NCI-H2171 (cell line): ENCODE measurements at regions not wholly inside any gene's neighbourhood (a gene's known extent, or its start where the extent isn't known, plus 50 kb on each side); places are given as distances from the start of the nearest gene placed in this dataset.
A peak's percentile ranks its signal among the peaks of the same experiment; 100 is the strongest.

ENCODE experiments used
- DNase-seq: peaks from one replicate; lab custom pipeline; 2025; lab: John Stamatoyannopoulos, UW

DNA sequence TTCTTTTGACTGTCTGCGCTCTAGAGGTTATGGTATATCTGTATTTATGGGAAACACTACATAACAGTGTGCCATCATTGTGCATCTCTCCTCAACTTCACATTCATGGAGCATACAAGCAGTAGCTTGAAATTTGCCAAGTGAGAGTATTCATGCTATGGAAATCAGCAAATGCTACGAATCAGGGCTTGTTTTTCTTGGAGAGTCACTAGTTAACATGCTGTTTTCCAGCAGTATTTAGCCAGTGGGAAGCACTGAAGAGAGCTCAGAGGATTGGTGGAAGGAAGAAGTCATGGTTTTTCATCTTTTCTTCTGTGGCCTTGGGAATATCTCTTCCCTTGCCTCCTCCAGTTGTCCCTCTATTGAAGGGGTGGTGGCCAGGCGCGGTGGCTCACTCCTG, 303.0 kb downstream of the PSAT1 start:
- DNase-seq = no peak

DNA sequence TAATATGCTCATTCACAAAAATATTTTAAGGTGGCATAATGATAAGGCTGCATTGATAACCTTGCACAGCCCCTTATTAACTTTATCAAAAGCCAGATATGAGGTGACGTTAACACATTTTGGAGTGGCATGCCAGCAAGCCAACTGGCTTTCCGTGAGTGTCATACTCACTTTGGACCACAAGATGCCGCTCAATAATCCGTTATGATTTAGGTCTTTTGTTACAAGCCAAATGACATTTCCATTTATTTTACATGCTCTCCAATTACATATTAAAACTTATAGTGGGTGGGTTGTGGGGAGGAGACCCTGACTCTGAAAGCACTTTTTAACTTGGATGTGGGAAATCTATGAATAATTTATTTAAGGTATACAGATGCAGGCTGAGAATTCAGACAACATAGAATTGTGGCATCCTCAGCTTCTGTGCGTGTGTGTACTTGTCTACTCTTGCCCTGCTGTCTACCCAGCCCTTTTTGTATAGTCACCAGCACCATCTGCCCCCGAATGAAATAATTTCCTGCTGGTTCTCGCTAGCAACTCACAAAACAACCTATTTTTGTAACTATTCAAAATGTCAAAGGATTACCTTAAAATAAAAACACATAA, 305.1 kb downstream of the PSAT1 start:
- DNase-seq = peak; percentile 80

DNA sequence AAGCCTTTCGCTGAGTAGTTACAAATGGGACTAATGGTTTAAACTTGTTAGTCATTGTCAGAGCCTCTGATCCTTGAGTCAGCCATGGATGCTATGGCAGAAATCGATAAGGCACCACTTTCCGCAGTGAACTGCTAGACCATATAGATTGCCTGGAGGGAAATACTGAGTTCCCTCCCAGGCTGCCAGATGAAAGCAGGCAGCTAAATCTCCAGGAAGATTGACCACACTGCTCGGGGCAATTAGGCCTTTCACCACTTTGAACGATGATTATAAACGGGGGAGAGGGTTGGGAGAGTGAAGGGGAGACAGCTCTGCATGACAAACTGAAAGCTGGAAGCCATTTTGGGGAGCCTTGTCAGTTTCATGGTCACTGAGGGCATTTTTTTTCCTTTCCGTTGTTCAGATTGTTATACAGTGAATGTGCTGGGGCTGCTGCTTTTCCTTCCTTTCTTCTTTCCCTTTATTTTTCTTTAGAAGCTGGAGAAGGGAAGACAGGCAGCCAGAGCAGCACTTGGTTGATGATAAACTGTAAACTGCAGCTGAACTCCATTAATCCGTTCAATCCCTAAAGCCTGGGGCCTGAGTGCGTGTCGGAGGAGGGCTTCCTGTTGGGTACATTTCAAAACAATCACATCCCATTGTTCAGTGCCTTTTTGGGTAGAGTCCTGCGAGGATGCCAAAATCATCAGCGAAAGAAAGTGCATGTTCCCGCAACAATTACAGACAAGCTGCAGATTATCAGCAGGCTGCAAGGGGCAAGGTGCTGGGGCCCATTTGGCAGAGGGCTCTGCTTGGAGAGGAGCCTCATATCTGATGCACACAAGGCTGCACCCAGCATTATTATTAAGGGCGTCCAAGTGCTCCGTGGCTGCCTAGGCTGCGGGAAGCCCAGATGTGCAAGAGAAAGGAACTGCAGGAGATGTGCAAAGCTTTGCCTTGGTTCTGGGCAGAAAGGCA, 308.4 kb downstream of the PSAT1 start:
- DNase-seq = no peak

DNA sequence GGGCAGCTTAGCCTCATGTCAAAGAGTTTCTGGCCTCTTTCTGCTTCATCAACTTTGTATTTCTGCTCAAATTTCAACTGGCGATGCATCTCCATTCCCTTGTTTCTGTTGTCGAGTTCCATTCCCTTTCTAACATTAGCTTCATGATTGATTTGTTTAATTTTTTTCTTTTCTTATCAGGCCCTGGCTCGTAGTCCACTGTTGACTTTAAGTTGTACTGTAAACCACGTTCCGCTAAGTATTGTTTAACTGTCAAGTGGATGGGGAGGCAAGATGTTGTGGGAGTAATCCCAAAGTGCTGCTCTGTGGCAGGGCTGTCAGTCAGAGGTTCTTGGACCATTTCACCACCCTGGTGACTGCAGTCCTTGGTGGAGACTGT, 309.1 kb downstream of the PSAT1 start:
- DNase-seq = no peak

DNA sequence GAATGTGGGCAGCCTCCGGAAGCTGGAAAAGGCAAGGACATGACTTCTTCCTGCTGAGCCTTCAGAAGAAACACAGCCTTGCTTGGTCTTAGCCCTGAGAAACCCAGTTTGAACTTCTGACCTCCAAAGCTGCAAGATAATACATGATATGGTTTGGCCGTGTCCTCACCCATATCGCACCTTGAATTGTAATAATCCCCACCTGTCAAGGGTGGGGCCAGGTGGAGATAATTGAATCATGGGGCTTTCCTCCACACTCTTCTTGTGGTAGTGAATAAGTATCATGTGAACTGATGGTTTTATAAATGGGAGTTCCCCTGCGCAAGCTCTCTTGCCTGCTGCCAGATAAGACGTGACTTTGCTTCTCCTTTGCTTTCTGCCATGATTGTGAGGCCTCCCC, 310.9 kb downstream of the PSAT1 start:
- DNase-seq = no peak

DNA sequence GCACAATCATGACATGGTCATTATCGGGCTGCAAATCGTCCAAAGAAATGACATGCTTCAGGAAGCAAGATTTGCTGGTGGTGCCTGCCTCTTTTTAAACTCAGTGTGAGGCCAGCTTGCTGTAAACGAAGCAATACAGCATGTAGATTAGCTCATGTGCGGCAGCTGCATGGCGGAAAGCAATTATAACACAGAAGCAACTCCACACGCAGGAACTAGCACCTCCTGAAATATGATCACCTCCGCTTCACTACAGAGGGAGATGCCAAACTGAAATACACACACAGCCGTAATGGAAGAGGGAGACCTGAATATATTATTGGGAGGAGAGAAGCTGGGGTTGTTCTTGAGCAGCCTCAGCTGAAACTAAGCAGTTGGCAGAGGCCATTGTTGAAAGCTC, 312.5 kb downstream of the PSAT1 start:
- peak; percentile 78 for DNase-seq

DNA sequence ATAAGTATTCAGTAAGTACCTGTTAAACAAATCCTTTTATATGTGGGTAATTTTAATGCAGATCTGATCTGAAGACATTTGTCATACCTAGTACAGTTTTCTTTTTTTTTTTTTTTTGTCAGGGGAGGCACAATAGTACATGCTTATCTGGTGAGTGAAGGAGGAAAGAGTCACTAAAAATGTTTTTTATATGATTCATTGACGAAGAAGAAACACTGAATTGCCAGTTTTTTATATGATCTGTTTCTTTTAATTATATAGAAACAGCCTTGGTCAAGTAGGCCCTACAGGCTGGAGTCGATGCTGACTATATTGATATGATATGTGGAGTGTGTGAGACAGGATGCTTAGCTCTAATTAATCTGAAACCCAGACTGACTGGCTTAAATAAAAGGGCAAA, 315.2 kb downstream of the PSAT1 start:
- DNase-seq = no peak

DNA sequence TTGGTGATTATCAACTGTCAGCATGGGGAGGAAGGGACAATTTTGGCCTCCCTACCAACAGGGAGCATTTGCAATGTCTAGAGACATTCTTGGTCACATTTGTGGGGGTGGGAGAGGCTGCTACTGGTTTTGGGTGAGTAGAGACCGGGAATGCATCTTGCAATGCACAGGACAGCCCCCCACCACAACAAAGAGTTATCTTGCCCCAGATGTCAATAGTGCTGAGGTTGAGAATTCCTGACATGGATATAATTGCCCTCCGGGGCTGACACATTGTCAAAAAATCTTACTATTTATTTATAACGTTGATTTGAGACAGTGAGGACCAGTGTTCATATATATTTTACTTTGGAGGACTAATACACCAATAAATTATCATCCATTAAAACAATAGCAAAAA, 316.1 kb downstream of the PSAT1 start:
- DNase-seq = no peak

DNA sequence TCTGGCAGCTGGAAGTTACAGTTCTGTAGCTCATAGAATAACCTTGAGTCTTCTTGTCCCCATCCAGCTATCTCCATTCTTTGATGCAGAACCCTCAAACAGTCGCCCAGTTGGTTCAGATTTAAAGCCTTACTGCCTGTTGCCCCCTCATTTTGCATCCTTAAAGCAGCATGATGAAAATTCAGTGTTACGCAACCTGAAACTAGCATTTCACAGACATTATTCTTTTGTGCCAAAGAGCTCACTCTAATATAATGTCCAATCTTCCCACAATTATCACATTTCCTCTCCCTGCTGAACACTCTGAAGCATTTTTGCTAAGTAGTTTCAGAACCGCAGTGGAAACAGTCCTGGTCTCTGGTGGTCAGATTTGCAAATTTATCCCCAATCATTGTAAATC, 318.0 kb downstream of the PSAT1 start:
- no peak for DNase-seq

DNA sequence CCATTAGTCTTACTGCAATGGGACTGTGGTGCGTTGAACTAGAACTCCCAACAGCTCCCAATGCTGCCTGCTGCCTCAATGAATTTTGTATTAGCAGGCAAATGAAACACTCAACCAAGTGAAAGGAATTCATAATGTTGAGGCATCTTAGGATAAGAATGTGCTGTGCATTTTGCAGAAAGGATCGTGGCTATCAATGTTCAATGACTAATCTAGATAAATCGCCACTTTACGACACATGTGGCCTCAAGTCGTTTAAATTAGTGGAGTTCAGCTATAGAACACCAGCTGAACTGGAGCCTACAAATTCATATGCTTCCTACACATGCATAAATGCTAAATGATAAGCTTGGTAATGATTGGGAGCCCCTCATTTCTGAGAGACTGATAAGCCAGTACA, 318.4 kb downstream of the PSAT1 start:
- DNase-seq = no peak

DNA sequence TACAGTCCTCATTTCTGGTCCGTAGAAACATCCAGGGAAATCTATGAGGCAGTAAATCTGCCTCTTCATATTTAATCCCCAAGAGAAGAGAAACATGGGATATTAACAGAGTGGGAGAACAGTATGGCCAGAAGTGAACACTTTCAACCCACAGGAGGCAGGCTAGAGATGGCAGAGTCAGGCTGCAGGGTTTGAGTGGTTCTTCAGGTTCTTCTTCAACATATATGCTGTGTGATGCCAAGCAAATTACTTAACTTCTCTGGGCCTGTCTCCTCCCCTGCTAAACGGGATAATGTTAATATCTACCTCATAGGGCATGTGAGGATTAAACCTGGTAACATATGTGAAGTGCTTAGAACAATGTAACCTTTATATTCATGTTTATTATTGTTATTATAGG, 321.8 kb downstream of the PSAT1 start:
- no peak for DNase-seq

DNA sequence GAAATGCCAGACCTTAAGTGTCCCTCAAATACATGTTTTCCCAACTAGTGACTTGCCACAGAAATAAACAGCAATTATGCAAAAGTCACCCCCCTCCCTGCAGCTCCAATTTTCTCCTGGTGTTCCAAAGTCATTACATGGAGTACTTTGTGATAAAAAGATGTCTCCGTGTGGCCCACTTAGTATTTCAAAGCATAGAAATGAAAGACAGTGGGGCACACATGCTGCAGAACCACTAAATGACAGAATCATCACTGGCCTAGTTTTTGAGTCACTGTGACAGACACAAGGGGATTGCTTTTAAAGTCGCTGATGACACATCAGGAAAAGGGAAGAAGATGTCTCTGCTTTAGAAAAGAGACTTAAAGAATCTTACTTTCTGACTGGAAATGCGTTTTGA, 323.4 kb downstream of the PSAT1 start:
- no peak for DNase-seq

DNA sequence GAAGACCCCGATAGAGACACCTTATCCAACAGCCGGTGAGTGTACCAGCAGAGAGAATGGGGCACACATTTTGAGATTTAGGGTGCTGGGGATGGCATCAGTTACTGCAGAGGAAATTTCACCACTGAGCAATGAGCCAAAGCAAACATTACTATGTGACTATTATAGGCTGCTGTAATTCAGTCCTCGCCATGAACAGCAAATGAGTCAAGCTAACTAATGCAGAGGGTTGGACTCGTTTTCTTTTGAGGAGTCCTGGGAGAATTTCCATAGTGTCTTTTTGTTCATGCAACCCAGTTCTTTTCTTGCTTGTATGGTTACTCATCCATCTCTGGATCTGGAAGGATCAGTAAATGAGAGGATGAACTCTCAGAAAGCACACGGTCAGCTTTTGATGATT, 323.8 kb downstream of the PSAT1 start:
- DNase-seq = no peak

DNA sequence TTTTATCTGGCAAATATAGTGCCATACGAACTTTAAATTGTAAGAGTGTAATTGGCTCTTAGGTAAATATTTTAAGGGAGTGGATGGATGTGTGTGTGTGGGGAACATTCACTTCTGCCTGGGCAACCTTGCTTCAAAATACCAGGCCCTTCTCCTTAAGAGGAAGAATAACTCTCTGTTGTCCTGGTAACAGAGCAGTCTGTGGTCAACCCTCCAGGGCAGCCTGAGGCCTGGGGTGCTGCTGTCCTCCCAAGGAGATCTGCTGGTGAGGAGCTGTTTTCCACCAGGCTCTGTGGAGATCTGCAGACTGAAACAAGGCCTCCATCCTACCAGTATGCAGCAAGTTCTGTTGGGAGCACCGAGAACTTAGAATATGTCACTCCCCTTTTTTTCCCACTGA, 325.2 kb downstream of the PSAT1 start:
- no peak for DNase-seq

DNA sequence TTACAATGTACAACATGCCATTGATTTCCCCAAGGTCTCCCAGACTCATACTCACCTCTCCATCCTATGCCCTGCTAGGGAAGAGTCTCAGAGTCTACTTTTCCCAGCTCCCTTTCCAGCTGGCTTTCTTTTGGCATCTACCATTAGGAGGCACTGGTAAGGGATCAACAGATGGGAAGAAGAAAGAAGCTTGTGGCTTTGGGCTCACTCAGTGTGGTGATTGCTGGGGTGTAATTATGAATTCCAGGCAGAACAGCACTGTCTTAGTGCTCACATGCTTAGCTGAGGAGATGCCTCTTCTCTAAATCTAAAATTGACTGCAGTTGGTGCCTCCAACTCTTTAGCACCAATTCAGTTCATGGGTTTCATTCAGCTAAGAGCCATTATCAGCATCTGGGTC, 330.0 kb downstream of the PSAT1 start:
- no peak for DNase-seq

DNA sequence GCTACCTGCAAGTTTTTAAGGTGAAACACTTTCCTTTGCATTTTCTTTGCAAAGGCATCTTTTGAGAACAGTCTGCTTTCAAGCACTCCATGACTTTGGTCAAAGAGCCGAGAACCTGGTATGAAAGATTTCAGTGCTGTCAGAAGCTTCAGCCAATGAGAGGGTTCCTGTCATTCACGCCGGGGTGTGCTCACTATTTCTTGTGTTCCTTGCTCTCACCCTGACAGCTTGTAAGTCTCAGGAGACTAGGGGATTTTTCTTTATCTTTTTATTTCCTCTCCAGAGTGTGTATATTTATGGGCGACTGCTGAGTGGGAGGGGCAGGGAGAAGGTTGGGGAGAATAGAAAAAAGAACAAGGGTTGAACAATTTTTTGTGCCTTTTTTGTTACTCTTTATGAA, 334.0 kb downstream of the PSAT1 start:
- DNase-seq = no peak

DNA sequence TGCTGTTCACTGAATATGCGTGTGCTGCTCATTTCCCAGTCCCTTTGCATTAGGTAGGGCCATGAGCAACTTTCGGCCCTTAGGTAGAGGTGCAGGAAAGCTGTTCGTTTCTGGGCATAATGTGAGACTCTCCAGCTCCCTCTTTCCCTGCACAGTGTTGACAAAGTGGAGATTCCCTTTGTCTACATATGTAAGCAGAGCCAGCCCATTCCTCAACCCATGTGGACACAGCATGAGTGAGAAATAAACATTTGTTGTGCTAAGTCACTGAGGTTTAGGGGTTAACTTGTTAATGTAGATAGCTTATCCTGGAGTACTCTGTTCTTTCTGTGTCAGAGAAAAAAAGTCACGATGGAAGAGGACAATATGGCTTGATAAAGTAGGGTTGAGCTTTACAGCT, 343.8 kb downstream of the PSAT1 start:
- DNase-seq = no peak

DNA sequence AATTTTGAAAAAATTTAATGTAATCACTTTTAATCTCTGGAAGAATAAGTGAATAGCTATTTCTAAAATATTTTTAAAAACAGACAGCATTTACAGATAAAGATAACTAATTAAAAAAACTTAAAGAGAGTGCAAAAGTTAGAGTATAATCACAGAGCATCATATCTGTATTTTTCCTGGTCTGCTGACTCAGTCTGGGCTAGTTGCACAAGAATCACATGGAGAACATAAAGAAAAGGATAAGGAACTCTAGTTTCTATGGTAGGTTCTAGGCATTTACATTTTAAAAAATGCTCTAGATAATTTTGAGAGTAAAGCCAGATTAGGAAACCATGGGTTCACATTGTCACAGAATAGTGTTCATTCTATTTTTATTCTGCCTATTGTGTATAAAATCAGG, 347.4 kb downstream of the PSAT1 start:
- DNase-seq = no peak

DNA sequence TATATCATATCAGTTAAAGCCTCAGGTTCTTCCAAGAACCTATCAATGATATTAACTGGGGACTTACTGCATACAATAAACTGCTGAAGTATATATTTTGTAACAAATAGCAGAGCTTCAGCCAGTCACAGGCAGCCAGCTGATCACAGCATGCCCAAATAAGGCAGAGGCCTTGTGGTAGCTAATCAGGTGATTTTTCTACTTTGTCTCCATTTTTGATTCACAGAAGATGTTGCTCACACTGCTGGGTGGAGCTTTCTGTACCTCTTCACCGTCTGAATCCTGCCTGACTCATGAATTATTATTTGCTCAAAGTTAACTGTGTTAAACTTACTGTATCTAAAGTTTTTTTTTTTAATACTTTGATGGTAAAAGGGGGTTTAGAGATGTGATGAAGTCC, 357.4 kb downstream of the PSAT1 start:
- no peak for DNase-seq

DNA sequence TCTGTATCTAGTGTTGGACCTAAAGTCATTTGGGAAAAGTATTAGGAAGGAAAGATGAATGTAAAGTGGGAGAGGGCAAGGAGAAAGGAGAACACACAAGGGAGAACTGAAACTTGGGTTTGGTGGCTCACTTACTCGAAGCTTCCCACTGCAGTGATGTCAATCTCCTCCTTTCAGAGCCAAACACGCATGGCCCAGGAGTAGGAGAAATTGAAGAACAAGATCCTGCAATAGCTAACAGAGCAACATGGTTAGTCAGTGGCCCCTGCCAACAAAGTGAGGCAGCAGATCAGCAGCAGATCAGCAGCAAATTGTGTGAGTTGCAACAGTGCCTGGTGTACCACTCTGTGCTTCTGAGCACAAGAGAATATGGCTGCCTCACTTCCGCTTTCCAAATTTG, 366.4 kb downstream of the PSAT1 start:
- no peak for DNase-seq

DNA sequence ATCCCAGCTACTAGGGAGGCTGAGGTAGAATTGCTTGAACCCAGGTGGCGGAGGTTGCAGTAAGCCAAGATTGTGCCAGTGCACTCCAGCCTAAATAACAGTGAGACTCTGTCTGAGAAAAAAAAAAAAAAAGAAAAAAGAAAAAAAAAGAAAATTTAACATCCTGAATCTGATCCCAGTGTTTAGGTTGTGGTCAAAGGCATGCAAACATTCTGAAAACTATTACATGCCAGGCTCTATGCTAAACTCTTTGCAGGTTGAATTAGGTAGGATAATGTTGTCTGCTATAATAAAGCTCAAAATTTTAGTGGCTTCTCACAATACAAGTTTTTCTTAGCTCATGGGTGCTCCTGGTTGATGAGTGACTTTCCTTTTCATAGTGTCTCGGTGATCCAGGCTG, 367.4 kb downstream of the PSAT1 start:
- no peak for DNase-seq

DNA sequence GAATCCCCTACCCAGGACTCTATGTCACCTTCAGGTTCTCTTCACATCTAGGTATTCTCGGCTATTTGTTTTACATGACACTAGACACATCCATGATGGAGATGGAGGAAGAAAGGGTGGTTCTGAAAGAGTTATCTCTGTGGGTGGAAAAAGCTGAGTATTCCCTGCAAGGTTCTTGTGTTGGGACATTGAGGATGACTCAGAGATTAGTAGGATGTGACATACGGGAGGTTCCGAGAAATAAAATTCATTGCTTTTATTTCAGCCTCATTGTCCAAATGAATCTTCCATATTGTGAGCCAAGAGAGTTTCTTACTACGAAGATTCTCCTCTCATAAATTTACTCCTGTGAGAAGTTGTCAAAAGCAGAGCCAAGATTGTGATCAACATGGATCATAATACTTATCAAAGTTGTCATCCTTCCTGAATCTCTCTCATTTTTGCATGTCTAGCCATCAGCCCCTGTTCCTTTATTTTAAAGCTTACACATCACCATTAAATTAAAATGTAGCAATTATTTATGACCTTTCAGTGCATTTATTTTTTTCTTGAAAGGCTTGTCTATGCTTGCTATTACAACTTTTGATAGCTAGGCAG, 370.0 kb downstream of the PSAT1 start:
- DNase-seq = no peak

DNA sequence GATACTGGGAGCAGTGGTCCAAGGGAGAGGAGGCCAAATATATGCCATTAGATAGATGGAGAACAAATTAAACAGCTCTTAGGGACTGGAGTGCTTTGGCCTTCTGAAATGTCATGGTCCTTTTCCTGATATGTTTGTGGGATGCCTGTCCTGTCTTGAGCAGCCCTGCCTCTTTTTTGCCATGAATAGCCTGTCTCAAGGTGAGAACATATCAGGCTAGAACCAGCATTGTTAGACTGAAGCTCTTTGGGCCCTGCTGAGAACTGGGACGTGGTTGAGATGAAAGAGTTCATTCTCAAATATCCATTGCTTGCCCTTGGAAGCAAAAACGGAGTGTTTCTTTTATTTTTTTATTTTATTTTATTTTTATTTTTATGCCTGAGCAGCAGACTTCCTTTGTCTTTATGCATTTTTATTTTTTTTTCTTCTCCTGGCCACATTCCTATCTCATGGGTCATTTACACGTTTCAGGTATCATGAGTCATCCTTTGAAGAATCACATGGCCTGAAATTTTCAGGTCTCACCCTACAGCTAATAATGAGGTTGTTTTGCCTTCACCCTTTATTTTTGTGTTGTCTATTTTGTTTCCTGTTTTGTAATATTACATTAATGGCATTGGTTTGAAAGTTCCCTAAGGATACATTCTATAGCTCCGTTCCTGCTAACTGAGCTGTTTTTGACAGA, 371.4 kb downstream of the PSAT1 start:
- no peak for DNase-seq
